RPMI7951 (cell line): ENCODE measurements at regions not wholly inside any gene's neighbourhood (a gene's known extent, or its start where the extent isn't known, plus 50 kb on each side); places are given as distances from the start of the nearest gene placed in this dataset.

Source experiments
- DNase-seq: peaks from one replicate; pipeline ENCODE4 v3.0.0-alpha.2; 2012; ENCODE audit warnings: low read depth

GRCh38 chr21:36554411-36555157 lies 74.7 kb upstream of the CLDN14 start:
- DNase-seq: no peak

GRCh38 chr21:36555199-36555800 lies 75.4 kb upstream of the CLDN14 start:
- no peak for DNase-seq

- no peak for DNase-seq
These were observed 77.4 kb upstream of the CLDN14 start for GRCh38 chr21:36557316-36557715.

GRCh38 chr21:36560933-36561575 lies 81.1 kb upstream of the CLDN14 start:
- no peak for DNase-seq

DNA sequence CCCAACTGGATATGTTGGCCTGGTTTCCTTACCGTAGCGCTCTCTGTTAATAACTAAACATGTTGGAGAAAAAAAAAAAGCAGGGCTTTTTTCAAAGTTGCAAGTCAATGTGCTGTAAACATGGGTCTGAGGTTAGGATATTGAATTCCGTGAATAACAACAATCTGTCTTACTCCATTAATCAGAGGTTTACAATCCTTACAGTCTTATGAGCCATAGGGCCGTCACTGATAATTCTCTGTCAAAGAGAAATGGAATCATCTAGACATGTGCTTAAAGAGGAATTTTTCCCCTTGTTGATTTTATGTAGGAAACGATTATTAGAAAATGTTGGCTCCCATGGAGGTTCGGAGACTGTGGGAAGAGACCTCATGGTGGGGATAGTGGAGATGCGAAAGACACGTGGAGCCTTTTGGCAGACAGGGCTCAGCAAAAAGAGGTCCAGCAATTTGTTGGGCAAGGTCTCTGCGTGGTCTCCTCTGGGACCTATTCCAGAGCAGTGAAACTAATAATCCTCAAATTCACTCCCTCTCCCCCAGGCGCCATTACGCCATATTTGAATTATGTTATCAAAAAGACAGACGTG lies 83.5 kb upstream of the CLDN14 start:
- DNase-seq: no peak

DNA sequence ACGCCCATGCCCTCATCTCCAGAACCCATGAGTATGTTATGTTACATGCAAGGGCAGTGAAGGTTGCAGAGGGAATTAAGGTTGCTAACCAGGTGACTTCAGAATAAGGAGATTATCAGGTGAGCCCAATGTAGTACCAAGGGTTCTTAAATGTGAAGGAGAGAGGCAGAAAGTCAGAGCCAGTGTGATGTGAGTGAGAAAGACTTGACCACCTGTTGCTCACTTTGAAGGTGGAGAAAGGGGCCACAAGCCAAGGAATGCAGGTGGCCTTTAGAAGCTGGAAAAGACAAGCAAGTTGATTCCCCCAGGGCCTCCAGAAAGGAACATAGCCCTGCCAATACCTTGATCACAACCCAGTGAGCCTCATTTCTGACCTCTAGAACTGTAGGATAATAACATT lies 84.7 kb upstream of the CLDN14 start:
- DNase-seq: no peak

DNA sequence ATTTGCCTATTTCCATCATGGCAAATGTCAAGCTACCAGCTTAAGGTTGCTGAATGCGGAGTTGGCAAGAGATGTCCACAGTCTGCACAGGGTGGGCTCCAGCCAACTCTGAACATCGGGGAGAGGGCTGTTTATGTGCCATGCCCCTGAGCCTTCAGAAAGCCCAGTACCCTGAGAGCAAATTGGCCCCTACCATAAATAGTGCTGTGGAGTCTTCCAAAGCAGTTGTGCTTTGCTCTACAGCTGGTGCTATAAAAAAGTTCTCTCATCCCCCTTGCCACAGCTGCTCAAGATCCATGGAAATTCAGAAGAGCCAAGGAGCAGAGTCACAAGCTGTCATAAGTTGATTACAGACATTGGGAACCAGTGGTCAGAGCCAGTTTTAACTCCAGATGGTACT lies 85.6 kb upstream of the CLDN14 start:
- no peak for DNase-seq

- DNase-seq: no peak
These were observed 86.7 kb upstream of the CLDN14 start for GRCh38 chr21:36566644-36567043.

GRCh38 chr21:36567216-36567885 lies 87.4 kb upstream of the CLDN14 start:
- DNase-seq: peak; percentile 25

DNA sequence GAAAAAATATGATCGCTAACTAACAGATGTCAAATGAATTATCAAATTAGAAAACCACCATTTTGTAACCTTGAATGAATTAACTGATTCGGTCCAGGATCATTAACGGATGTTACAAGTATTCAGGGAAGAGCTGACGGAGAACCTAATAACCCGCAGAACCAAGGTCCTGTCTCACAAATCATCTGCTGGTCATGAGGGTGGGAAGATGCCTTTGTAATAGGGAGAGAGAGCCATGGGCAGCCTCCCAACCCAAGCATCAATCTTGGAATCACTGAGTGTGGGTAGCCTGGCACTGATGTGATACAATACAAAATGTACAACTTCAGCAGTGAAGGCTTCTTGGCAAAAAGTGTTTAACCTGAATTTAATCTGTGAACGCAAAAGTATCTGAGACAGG lies 89.6 kb upstream of the CLDN14 start:
- no peak for DNase-seq

GRCh38 chr21:36571556-36571955 lies 91.6 kb upstream of the CLDN14 start:
- no peak for DNase-seq

GRCh38 chr21:36572039-36572438 lies 92.1 kb upstream of the CLDN14 start:
- no peak for DNase-seq

DNA sequence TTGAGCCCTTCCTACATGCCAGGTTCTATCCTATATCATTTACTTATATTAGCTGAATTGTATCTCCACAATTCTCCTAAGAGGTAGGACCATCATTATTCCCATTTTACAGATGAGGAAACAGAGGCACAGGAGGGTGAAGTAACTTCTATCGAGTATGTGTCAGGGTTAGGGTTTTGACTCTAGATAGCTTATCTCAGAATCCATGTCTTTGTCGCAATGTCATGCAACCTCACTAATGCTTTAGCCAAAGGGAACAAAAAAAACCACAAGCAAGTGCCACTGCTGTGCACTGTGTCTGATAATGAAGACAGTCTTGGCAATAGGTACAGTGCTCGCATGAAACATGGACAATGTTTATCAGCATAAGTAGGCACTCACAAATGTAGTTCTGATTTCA lies 95.4 kb upstream of the CLDN14 start:
- no peak for DNase-seq

- peak; percentile 1 for DNase-seq
These were observed 96.5 kb upstream of the CLDN14 start for GRCh38 chr21:36576441-36576840.

DNA sequence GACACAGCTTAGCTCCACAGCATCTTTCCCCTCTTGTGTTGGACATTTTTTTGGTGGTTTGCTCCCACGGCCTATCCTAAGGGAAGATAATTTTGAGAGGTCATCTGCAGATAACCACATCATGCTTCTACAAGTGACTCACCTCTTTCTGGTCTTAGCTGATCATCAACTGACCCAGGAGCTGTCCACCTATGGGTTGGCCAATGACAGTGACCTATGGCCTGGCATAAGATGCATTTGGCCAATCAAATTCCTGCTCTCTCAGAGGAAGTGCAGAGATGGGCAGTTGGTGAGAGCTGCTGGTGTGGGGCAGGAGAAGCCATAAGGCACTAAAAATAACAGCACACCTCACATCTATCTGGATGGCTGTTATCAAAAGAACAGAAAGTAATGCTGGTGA lies 100.0 kb upstream of the CLDN14 start:
- peak; percentile 4 for DNase-seq

DNA sequence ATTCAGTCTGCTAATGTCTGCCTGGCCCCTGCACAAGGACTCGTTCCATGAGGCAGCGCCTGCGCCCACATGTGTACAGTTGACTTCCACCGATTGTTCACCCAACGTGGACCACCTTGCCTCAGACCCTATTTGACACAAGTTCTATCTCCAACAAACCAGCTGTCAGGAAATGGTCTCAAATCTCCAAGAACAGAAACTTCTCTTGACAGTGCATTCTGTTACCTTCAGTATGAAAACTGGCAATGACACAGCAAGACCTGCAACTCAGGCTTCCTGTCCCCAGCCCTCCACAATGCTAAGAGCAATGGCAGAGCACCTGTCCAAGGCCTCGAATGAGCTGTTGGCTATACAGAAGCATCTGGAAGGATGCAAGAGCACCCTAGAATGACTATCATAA lies 102.3 kb upstream of the CLDN14 start:
- DNase-seq: no peak

- no peak for DNase-seq
These were observed 103.7 kb upstream of the CLDN14 start for GRCh38 chr21:36583591-36583990.

GRCh38 chr21:36584980-36585940 lies 105.3 kb upstream of the CLDN14 start:
- DNase-seq: no peak

- DNase-seq: peak; percentile 34
These were observed 107.5 kb upstream of the CLDN14 start for GRCh38 chr21:36587388-36587787.

- peak; percentile 64 for DNase-seq
These were observed 109.5 kb upstream of the SIM2 start for GRCh38 chr21:36589352-36589971.
